Liver (tissue), 8 donors: ENCODE measurements at regions not wholly inside any gene's neighbourhood (a gene's known extent, or its start where the extent isn't known, plus 50 kb on each side); places are given as distances from the start of the nearest gene placed in this dataset.

Experiments
- DNase-seq: peaks from one replicate; pipeline ENCODE4 v3.0.0-alpha.2; 2017; ENCODE audit warnings: low spot score
- H3K27ac ChIP-seq, 2 donors: one replicate each; pipeline ENCODE4 v1.7.0; 2013; ENCODE audit warnings: inconsistent platforms in 2 of 2, low read length in 2 of 2, control low read depth in 1 of 2, low read depth in 1 of 2, mild to moderate bottlenecking in 1 of 2
- H3K27me3 ChIP-seq, 4 donors: one replicate each; pipeline versions ENCODE4 v1.6.1 to v1.7.0; 2013; ENCODE audit warnings: low read length in 3 of 4, inconsistent platforms in 1 of 4, mild to moderate bottlenecking in 1 of 4, moderate library complexity in 1 of 4; ENCODE audit not compliant: control insufficient read depth in 4 of 4, insufficient read depth in 4 of 4
- H3K36me3 ChIP-seq, 4 donors: one replicate each; pipeline versions ENCODE4 v1.6.1 to v1.7.0; 2013; ENCODE audit warnings: low read length in 3 of 4, mild to moderate bottlenecking in 3 of 4, low read depth in 1 of 4, moderate library complexity in 1 of 4; ENCODE audit not compliant: control insufficient read depth in 4 of 4, insufficient read depth in 3 of 4
- H3K4me1 ChIP-seq, 4 donors: one replicate each; pipeline versions ENCODE4 v1.6.1 to v1.7.0; 2013; ENCODE audit warnings: low read length in 3 of 4, mild to moderate bottlenecking in 3 of 4, moderate library complexity in 1 of 4; ENCODE audit not compliant: control insufficient read depth in 4 of 4, insufficient read depth in 4 of 4
- H3K4me3 ChIP-seq, 3 donors: one replicate each; pipeline versions ENCODE4 v1.6.1 to v1.7.0; 2013; ENCODE audit warnings: low read length in 3 of 3, control low read depth in 1 of 3, low read depth in 1 of 3, mild to moderate bottlenecking in 1 of 3
- H3K9ac ChIP-seq, 2 donors: one replicate each; pipeline ENCODE4 v1.7.0; 2013; ENCODE audit warnings: low read length in 2 of 2, mild to moderate bottlenecking in 2 of 2, moderate library complexity in 2 of 2, control low read depth in 1 of 2, low read depth in 1 of 2
- H3K9me3 ChIP-seq, 4 donors: one replicate each; pipeline versions ENCODE4 v1.6.1 to v1.7.0; 2013; ENCODE audit warnings: low read length in 3 of 4; ENCODE audit not compliant: control insufficient read depth in 4 of 4
- EGR1 ChIP-seq, 2 donors: IDR thresholded peaks; 2 replicates each; pipeline ENCODE4 v1.6.1; 2016 to 2018; ENCODE audit warnings: antibody characterized with exemption in 2 of 2, low read depth in 2 of 2
- FOXA1 ChIP-seq: IDR thresholded peaks from 2 replicates; pipeline ENCODE4 v1.6.1; 2016; ENCODE audit warnings: antibody characterized with exemption
- FOXA2 ChIP-seq: IDR thresholded peaks from 2 replicates; pipeline ENCODE4 v1.6.1; 2016; ENCODE audit warnings: antibody characterized with exemption
- GABPA ChIP-seq, 2 donors: IDR thresholded peaks in 1 of 2; conservative IDR thresholded peaks in 1 of 2; 2 replicates each; pipeline ENCODE4 v1.6.1; 2016; ENCODE audit warnings: antibody characterized with exemption in 2 of 2, mild to moderate bottlenecking in 1 of 2, moderate library complexity in 1 of 2
- HNF4G ChIP-seq: IDR thresholded peaks from 2 replicates; pipeline ENCODE4 v1.6.1; 2016; ENCODE audit warnings: antibody characterized with exemption
- JUND ChIP-seq, 2 donors: IDR thresholded peaks; 2 replicates each; pipeline ENCODE4 v1.6.1; 2016; ENCODE audit warnings: antibody characterized with exemption in 2 of 2
- NR2F2 ChIP-seq: IDR thresholded peaks from 2 replicates; pipeline ENCODE4 v1.6.1; 2016; ENCODE audit warnings: antibody characterized with exemption
- RAD21 ChIP-seq, 2 donors: IDR thresholded peaks; 2 replicates each; pipeline ENCODE4 v1.6.1; 2016; ENCODE audit warnings: antibody characterized with exemption in 2 of 2, mild to moderate bottlenecking in 2 of 2
- RXRA ChIP-seq, 2 donors: IDR thresholded peaks; 2 replicates each; pipeline ENCODE4 v1.6.1; 2017 to 2018; ENCODE audit warnings: antibody characterized with exemption in 2 of 2, mild to moderate bottlenecking in 1 of 2
- SP1 ChIP-seq: IDR thresholded peaks from 2 replicates; pipeline ENCODE4 v1.6.1; 2018; ENCODE audit warnings: antibody characterized with exemption, mild to moderate bottlenecking
- TAF1 ChIP-seq: conservative IDR thresholded peaks from 2 replicates; pipeline ENCODE4 v1.6.1; 2016; ENCODE audit warnings: antibody characterized with exemption, mild to moderate bottlenecking
- YY1 ChIP-seq: IDR thresholded peaks from 2 replicates; pipeline ENCODE4 v1.6.1; 2016; ENCODE audit warnings: antibody characterized with exemption, mild to moderate bottlenecking
- WGBS: extraction: QIAGEN DNeasy Blood & Tissue Kit; methylation state at CpG from one replicate; pipeline ENCODE4 v1.1.7; 2013; 5-methylcytosine and 5-hydroxymethylcytosine counted together
- TF ChIP-seq, protein P1 (sequence below): IDR thresholded peaks from 2 replicates; pipeline ENCODE4 v1.6.1; 2016; ENCODE audit warnings: antibody characterized with exemption, mild to moderate bottlenecking
- TF ChIP-seq, protein P2 (sequence below): IDR thresholded peaks from 2 replicates; pipeline ENCODE4 v1.6.1; 2016; ENCODE audit warnings: antibody characterized with exemption
- TF ChIP-seq, protein P3 (sequence below): fragments of 150-350 bp; IDR thresholded peaks from 2 replicates; pipeline ENCODE4 v1.5.1; 2017; ENCODE audit warnings: improper control_type of control experiment, low read depth, low read length; ENCODE audit not compliant: missing input control
- TF ChIP-seq, protein P4 (sequence below): IDR thresholded peaks from 2 replicates; pipeline ENCODE4 v1.6.1; 2016; ENCODE audit warnings: antibody characterized with exemption
- TF ChIP-seq, protein P5 (sequence below): IDR thresholded peaks from 2 replicates; pipeline ENCODE4 v1.6.1; 2016; ENCODE audit warnings: antibody characterized with exemption
- donor health status: healthy.
- donor health status: healthy.
- donor health status: healthy.
- donor health status: healthy.
- donor health status: healthy.

DNA sequence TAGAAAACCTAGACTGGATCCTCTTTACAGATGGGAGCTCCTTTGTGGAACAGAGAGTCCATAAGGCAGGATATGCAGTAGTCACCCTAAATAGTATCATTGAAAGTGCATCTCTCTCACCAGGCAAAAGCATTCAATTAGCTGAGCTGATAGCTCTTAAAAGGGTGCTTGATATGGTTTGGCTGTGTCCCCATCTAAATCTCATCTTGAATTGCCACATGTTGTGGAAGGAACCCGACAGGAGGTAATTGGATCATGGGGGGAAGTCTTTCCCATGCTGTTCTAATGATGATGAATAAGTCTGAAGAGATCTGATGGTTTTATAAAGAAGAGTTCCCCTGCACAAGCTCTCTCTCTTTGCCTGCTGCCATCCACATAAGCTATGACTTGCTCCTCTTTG is 96.2 kb upstream of the RMP24 start:
- no peak overlapping the region for H3K4me3 ChIP-seq
- WGBS, result 51% methylated on average over 1 of the region's 1 CpG
- no peaks in the 10 kb centered on the region for H3K27me3 ChIP-seq
- H3K9ac ChIP-seq, result no peak overlapping the region
- no peak overlapping the region for H3K27ac ChIP-seq
- H3K36me3 ChIP-seq, result no peaks in the 10 kb centered on the region
- DNase-seq, result no peak
- H3K4me1 ChIP-seq, result no peaks in the 10 kb centered on the region
- peaks cover 0 to 7% (median 3%) of the 10 kb centered on the region in 4 donors for H3K9me3 ChIP-seq
- TF ChIP-seq NR2F2, result no peak
- TF ChIP-seq, protein P1, sequence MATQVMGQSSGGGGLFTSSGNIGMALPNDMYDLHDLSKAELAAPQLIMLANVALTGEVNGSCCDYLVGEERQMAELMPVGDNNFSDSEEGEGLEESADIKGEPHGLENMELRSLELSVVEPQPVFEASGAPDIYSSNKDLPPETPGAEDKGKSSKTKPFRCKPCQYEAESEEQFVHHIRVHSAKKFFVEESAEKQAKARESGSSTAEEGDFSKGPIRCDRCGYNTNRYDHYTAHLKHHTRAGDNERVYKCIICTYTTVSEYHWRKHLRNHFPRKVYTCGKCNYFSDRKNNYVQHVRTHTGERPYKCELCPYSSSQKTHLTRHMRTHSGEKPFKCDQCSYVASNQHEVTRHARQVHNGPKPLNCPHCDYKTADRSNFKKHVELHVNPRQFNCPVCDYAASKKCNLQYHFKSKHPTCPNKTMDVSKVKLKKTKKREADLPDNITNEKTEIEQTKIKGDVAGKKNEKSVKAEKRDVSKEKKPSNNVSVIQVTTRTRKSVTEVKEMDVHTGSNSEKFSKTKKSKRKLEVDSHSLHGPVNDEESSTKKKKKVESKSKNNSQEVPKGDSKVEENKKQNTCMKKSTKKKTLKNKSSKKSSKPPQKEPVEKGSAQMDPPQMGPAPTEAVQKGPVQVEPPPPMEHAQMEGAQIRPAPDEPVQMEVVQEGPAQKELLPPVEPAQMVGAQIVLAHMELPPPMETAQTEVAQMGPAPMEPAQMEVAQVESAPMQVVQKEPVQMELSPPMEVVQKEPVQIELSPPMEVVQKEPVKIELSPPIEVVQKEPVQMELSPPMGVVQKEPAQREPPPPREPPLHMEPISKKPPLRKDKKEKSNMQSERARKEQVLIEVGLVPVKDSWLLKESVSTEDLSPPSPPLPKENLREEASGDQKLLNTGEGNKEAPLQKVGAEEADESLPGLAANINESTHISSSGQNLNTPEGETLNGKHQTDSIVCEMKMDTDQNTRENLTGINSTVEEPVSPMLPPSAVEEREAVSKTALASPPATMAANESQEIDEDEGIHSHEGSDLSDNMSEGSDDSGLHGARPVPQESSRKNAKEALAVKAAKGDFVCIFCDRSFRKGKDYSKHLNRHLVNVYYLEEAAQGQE, result no peak
- TF ChIP-seq SP1, result no peak
- TF ChIP-seq, protein P2, sequence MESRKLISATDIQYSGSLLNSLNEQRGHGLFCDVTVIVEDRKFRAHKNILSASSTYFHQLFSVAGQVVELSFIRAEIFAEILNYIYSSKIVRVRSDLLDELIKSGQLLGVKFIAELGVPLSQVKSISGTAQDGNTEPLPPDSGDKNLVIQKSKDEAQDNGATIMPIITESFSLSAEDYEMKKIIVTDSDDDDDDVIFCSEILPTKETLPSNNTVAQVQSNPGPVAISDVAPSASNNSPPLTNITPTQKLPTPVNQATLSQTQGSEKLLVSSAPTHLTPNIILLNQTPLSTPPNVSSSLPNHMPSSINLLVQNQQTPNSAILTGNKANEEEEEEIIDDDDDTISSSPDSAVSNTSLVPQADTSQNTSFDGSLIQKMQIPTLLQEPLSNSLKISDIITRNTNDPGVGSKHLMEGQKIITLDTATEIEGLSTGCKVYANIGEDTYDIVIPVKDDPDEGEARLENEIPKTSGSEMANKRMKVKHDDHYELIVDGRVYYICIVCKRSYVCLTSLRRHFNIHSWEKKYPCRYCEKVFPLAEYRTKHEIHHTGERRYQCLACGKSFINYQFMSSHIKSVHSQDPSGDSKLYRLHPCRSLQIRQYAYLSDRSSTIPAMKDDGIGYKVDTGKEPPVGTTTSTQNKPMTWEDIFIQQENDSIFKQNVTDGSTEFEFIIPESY, result no peak
- TF ChIP-seq, protein P3, sequence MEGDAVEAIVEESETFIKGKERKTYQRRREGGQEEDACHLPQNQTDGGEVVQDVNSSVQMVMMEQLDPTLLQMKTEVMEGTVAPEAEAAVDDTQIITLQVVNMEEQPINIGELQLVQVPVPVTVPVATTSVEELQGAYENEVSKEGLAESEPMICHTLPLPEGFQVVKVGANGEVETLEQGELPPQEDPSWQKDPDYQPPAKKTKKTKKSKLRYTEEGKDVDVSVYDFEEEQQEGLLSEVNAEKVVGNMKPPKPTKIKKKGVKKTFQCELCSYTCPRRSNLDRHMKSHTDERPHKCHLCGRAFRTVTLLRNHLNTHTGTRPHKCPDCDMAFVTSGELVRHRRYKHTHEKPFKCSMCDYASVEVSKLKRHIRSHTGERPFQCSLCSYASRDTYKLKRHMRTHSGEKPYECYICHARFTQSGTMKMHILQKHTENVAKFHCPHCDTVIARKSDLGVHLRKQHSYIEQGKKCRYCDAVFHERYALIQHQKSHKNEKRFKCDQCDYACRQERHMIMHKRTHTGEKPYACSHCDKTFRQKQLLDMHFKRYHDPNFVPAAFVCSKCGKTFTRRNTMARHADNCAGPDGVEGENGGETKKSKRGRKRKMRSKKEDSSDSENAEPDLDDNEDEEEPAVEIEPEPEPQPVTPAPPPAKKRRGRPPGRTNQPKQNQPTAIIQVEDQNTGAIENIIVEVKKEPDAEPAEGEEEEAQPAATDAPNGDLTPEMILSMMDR, result no peak
- no peak for TF ChIP-seq HNF4G
- TF ChIP-seq, protein P4, sequence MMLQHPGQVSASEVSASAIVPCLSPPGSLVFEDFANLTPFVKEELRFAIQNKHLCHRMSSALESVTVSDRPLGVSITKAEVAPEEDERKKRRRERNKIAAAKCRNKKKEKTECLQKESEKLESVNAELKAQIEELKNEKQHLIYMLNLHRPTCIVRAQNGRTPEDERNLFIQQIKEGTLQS, result no peak
- no peak for TF ChIP-seq JUND (IDR thresholded peaks at IDR 0.05)
- TF ChIP-seq TAF1, result no peak
- TF ChIP-seq, protein P5, sequence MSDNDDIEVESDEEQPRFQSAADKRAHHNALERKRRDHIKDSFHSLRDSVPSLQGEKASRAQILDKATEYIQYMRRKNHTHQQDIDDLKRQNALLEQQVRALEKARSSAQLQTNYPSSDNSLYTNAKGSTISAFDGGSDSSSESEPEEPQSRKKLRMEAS, result no peak
- TF ChIP-seq RAD21 (IDR thresholded peaks at IDR 0.05), result no peak
- TF ChIP-seq RXRA (IDR thresholded peaks at IDR 0.05), result no peak
- TF ChIP-seq EGR1 (IDR thresholded peaks at IDR 0.05; ENCODE audit: low read depth in 2 of 2), result no peak
- TF ChIP-seq GABPA (IDR thresholded peaks at IDR 0.05 in 1 of 2, conservative IDR thresholded peaks at IDR 0.05 in 1 of 2), result no peak
- TF ChIP-seq YY1, result no peak
- no peak for TF ChIP-seq FOXA1
- TF ChIP-seq FOXA2, result no peak
